ENCODE measurements at regions not wholly inside any gene's neighbourhood (a gene's known extent, or its start where the extent isn't known, plus 50 kb on each side); places are given as distances from the start of the nearest gene placed in this dataset.
"Not testable (repeated sequence)": the region's sequence is repeated elsewhere in the genome, so short reads cannot be mapped to it uniquely, and the experiment has no call there.

GRCh38 chr2:142575561-142575960 is 301.9 kb upstream of the KYNU start:
- no peak for DNase-seq (ENCODE audit: low read depth)

- DNase-seq (ENCODE audit: low read depth): no peak
Observed at GRCh38 chr2:142574388-142574787, 303.1 kb upstream of the KYNU start.

- DNase-seq (ENCODE audit: low read depth): no peak
Observed at GRCh38 chr2:142572346-142573132, 304.9 kb upstream of the KYNU start.

GRCh38 chr2:142571934-142572333 is 305.5 kb upstream of the KYNU start:
- no peak for DNase-seq (ENCODE audit: low read depth)

GRCh38 chr2:142562900-142563299 is 314.6 kb upstream of the KYNU start:
- DNase-seq (ENCODE audit: low read depth): no peak

- DNase-seq (ENCODE audit: low read depth): no peak
Observed at GRCh38 chr2:142561656-142562055, 315.8 kb upstream of the KYNU start.

GRCh38 chr2:142557391-142557790 is 320.1 kb upstream of the KYNU start:
- no peak for DNase-seq (ENCODE audit: low read depth)

- DNase-seq (ENCODE audit: low read depth): not testable (repeated sequence)
Observed at GRCh38 chr2:142545999-142546398, 331.5 kb upstream of the KYNU start.

GRCh38 chr2:142545036-142545435 is 332.4 kb upstream of the KYNU start:
- DNase-seq (ENCODE audit: low read depth): no peak

- DNase-seq (ENCODE audit: low read depth): no peak
Observed at GRCh38 chr2:142544173-142544572, 333.3 kb upstream of the KYNU start.

- no peak for DNase-seq (ENCODE audit: low read depth)
Observed at GRCh38 chr2:142542431-142542910, 335.0 kb upstream of the KYNU start.

- DNase-seq (ENCODE audit: low read depth): no peak
Observed at GRCh38 chr2:142536966-142537365, 340.5 kb upstream of the KYNU start.

- peak; percentile 65 for DNase-seq (ENCODE audit: low read depth)
Observed at GRCh38 chr2:142536492-142536891, 341.0 kb upstream of the KYNU start.

GRCh38 chr2:142535311-142535710 is 342.2 kb upstream of the KYNU start:
- no peak for DNase-seq (ENCODE audit: low read depth)

GRCh38 chr2:142533177-142533576 is 344.3 kb upstream of the KYNU start:
- peak; percentile 80 for DNase-seq (ENCODE audit: low read depth)

- DNase-seq (ENCODE audit: low read depth): peak; percentile 59
Observed at GRCh38 chr2:142531377-142531776, 346.1 kb upstream of the KYNU start.

- DNase-seq (ENCODE audit: low read depth): no peak
Observed at GRCh38 chr2:142525720-142526119, 351.7 kb upstream of the KYNU start.

- DNase-seq (ENCODE audit: low read depth): no peak
Observed at GRCh38 chr2:142521492-142521891, 356.0 kb upstream of the KYNU start.

- DNase-seq (ENCODE audit: low read depth): no peak
Observed at GRCh38 chr2:142515493-142515892, 362.0 kb upstream of the KYNU start.

- DNase-seq (ENCODE audit: low read depth): no peak
Observed at GRCh38 chr2:142509401-142509800, 368.1 kb upstream of the KYNU start.

GRCh38 chr2:142504754-142505153 is 372.7 kb upstream of the KYNU start:
- no peak for DNase-seq (ENCODE audit: low read depth)

GRCh38 chr2:142502402-142502801 is 371.6 kb upstream of the LRP1B start:
- no peak for DNase-seq (ENCODE audit: low read depth)

- no peak for DNase-seq (ENCODE audit: low read depth)
Observed at GRCh38 chr2:142495141-142495540, 364.3 kb upstream of the LRP1B start.

- DNase-seq (ENCODE audit: low read depth): not testable (repeated sequence)
Observed at GRCh38 chr2:142489631-142490030, 358.8 kb upstream of the LRP1B start.

All from renal cortical epithelial cell (primary cell).